Smooth muscle cell (in vitro differentiated cells): ENCODE measurements at regions not wholly inside any gene's neighbourhood (a gene's known extent, or its start where the extent isn't known, plus 50 kb on each side); places are given as distances from the start of the nearest gene placed in this dataset.

Source experiments
- DNase-seq: peaks from one replicate; lab custom pipeline; 2025; ENCODE audit not compliant: unreplicated experiment; lab: John Stamatoyannopoulos, UW
- H2AFZ ChIP-seq: fragments of 200-600 bp; sonication (generic); 2 replicates; pipeline ENCODE4 v1.6.0; 2016; ENCODE audit warnings: antibody characterized with exemption, low read depth, mild to moderate bottlenecking
- H3F3A ChIP-seq: fragments of 200-600 bp; sonication (generic); 2 replicates; pipeline ENCODE4 v1.6.0; 2017; ENCODE audit warnings: antibody characterized with exemption, low read depth
- H3K27ac ChIP-seq: fragments of 200-600 bp; sonication (generic); 2 replicates; pipeline ENCODE4 v1.5.1; 2016; ENCODE audit warnings: low read depth, mild to moderate bottlenecking
- H3K27me3 ChIP-seq: fragments of 200-600 bp; sonication (generic); 2 replicates; pipeline ENCODE4 v1.6.1; 2016; ENCODE audit warnings: low read depth, mild to moderate bottlenecking
- H3K36me3 ChIP-seq: fragments of 200-600 bp; sonication (generic); 2 replicates; pipeline ENCODE4 v1.5.1; 2016; ENCODE audit warnings: low read depth
- H3K4me1 ChIP-seq: fragments of 200-600 bp; sonication (generic); 2 replicates; pipeline ENCODE4 v1.5.1; 2016; ENCODE audit warnings: low read depth
- H3K4me2 ChIP-seq: fragments of 200-600 bp; sonication (generic); 2 replicates; pipeline ENCODE4 v1.6.0; 2016; ENCODE audit warnings: mild to moderate bottlenecking
- H3K4me3 ChIP-seq: fragments of 200-600 bp; sonication (generic); 2 replicates; pipeline ENCODE4 v1.5.1; 2016; ENCODE audit warnings: mild to moderate bottlenecking
- H3K79me2 ChIP-seq: fragments of 200-600 bp; sonication (generic); 2 replicates; pipeline ENCODE4 v1.6.0; 2016; ENCODE audit warnings: low read depth, mild to moderate bottlenecking
- H3K9ac ChIP-seq: fragments of 200-600 bp; sonication (generic); 2 replicates; pipeline ENCODE4 v1.6.0; 2016; ENCODE audit warnings: low read depth
- H3K9me3 ChIP-seq: fragments of 200-600 bp; sonication (generic); replicated peaks from 2 replicates; pipeline ENCODE4 v1.5.1; 2016; ENCODE audit warnings: low read depth
- H4K20me1 ChIP-seq: fragments of 200-600 bp; sonication (generic); 2 replicates; pipeline ENCODE4 v1.6.0; 2016; ENCODE audit warnings: low read depth
- WGBS: methylation state at CpG from one replicate; pipeline ENCODE4 v1.1.7; 2016; ENCODE audit warnings: low lambda C conversion rate; 5-methylcytosine and 5-hydroxymethylcytosine counted together
- TF ChIP-seq, protein P1 (sequence below): fragments of 200-600 bp; sonication (generic); IDR thresholded peaks from 2 replicates; pipeline ENCODE4 v1.5.1; 2017; ENCODE audit warnings: borderline replicate concordance, mild to moderate bottlenecking, antibody characterized with exemption; ENCODE audit not compliant: insufficient read depth, poor library complexity, severe bottlenecking

GRCh38 chr7:116390363-116390762 lies 109.2 kb upstream of the CAV2 start:
- Histone ChIP-seq H3K27me3 (no peaks in the 10 kb centered on the region), H3K9me3 (no peaks in the 10 kb centered on the region), H3K9ac (no peak overlapping the region), H3K79me2 (no peaks in the 10 kb centered on the region), H2AFZ (no peak overlapping the region), H3K36me3 (no peaks in the 10 kb centered on the region), H3K27ac (no peak overlapping the region), H3K4me1 (no peaks in the 10 kb centered on the region), H4K20me1 (no peaks in the 10 kb centered on the region), H3K4me2 (no peak overlapping the region), H3K4me3 (no peak overlapping the region), H3F3A (no peaks in the 10 kb centered on the region)
- no peak for DNase-seq
- TF ChIP-seq, protein P1, sequence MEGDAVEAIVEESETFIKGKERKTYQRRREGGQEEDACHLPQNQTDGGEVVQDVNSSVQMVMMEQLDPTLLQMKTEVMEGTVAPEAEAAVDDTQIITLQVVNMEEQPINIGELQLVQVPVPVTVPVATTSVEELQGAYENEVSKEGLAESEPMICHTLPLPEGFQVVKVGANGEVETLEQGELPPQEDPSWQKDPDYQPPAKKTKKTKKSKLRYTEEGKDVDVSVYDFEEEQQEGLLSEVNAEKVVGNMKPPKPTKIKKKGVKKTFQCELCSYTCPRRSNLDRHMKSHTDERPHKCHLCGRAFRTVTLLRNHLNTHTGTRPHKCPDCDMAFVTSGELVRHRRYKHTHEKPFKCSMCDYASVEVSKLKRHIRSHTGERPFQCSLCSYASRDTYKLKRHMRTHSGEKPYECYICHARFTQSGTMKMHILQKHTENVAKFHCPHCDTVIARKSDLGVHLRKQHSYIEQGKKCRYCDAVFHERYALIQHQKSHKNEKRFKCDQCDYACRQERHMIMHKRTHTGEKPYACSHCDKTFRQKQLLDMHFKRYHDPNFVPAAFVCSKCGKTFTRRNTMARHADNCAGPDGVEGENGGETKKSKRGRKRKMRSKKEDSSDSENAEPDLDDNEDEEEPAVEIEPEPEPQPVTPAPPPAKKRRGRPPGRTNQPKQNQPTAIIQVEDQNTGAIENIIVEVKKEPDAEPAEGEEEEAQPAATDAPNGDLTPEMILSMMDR = no peak
- 96% methylated on average over 3 of the region's 3 CpGs for WGBS

DNA sequence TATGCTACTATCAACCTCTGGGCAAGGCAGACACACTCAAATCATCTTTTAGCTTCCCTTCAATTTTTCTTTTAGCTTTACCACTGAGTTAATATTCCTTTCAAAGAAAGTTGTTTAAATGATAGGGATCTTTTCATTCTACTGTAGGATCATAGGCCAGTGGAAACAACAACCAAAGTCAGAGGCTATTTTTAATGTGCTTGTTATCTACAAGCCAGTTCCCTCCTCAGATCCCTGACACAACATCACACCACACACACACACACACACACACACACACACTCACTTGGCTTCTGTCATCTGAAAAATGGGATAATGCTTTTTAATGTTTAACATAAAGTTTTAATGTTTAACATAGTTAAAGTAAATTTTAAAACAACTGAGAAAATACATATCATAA lies 106.7 kb upstream of the CAV2 start:
- Histone ChIP-seq H3K79me2 (no peaks in the 10 kb centered on the region), H2AFZ (peak overlapping the region; percentile 57), H3K4me1 (no peaks in the 10 kb centered on the region), H3K4me3 (no peak overlapping the region), H3K9me3 (no peaks in the 10 kb centered on the region), H3F3A (peaks cover 6% of the 10 kb centered on the region), H4K20me1 (no peaks in the 10 kb centered on the region), H3K27ac (no peak overlapping the region), H3K27me3 (no peaks in the 10 kb centered on the region), H3K9ac (no peak overlapping the region), H3K36me3 (no peaks in the 10 kb centered on the region), H3K4me2 (no peak overlapping the region)
- no peak for DNase-seq
- TF ChIP-seq, protein P1 = no peak

- H3F3A ChIP-seq = peaks cover 6% of the 10 kb centered on the region
- H3K79me2 ChIP-seq = no peaks in the 10 kb centered on the region
- H2AFZ ChIP-seq = peak overlapping the region; percentile 57
- H3K4me1 ChIP-seq = no peaks in the 10 kb centered on the region
- no peak overlapping the region for H3K9ac ChIP-seq
- TF ChIP-seq, protein P1 = no peak
- H3K4me2 ChIP-seq = no peak overlapping the region
- no peaks in the 10 kb centered on the region for H3K9me3 ChIP-seq
- no peak for DNase-seq
- H3K27ac ChIP-seq = peak overlapping the region; percentile 9
- no peaks in the 10 kb centered on the region for H3K36me3 ChIP-seq
- WGBS = 52% methylated on average over 6 of the region's 6 CpGs
- H3K4me3 ChIP-seq = no peak overlapping the region
- no peaks in the 10 kb centered on the region for H4K20me1 ChIP-seq
- no peaks in the 10 kb centered on the region for H3K27me3 ChIP-seq
Observed at GRCh38 chr7:116393654-116394053, 105.9 kb upstream of the CAV2 start.

DNA sequence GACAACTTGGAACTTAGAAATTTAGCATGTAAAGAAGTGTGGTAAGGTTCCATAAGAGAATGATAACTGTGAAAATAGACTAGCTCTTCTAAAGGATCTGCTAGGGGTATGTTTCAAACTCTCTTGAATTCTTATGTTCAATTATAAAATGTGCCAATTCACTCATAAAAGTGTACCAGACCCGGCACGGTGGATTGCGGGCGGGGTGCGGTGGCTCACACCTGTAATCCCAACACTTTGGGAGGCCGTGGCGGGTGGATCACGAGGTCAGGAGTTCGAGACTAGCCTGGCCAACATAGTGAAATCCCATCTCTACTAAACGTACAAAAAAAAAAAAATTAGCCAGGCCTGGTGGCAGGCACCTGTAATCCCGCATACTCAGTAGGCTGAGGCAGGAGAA lies 105.4 kb upstream of the CAV2 start:
- Histone ChIP-seq H3K9me3 (no peaks in the 10 kb centered on the region), H3F3A (peaks cover 6% of the 10 kb centered on the region), H3K4me2 (no peak overlapping the region), H3K79me2 (no peaks in the 10 kb centered on the region), H3K36me3 (no peaks in the 10 kb centered on the region), H3K27ac (no peak overlapping the region), H3K4me1 (no peaks in the 10 kb centered on the region), H2AFZ (no peak overlapping the region), H4K20me1 (no peaks in the 10 kb centered on the region), H3K4me3 (no peak overlapping the region), H3K9ac (no peak overlapping the region), H3K27me3 (no peaks in the 10 kb centered on the region)
- WGBS = 95% methylated on average over 11 of the region's 11 CpGs
- DNase-seq = no peak
- TF ChIP-seq, protein P1 = no peak
